ENCODE measurements at regions not wholly inside any gene's neighbourhood (a gene's known extent, or its start where the extent isn't known, plus 50 kb on each side); places are given as distances from the start of the nearest gene placed in this dataset.

DNA sequence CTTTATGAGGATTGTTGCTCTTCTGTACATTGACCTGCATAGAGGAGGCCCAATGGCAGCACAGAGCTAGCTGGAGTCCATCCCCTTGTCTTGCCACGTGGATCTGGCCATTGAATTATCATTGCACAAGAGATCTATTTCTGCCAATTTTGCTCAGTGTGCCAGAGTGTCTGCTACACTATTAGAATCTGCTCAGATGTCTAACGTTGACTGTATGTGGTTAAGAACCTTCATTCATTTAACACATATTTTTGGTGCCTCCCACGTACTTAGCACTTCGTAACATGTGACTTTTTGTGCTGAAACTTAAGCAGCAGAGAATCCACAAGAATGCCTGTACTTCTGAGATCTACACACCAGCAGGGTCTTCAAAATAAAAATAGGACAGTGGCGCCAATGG is 166.0 kb upstream of the VASH1 start:
- Histone ChIP-seq H3F3A (ENCODE audit: insufficient read depth, low read depth) (no peaks in the 10 kb centered on the region), H3K9me2 (ENCODE audit: insufficient read depth) (no peaks in the 10 kb centered on the region; the same call in 1 of the 2 replicates), H3K79me2 (ENCODE audit: low read depth) (no peaks in the 10 kb centered on the region), H4K20me1 (ENCODE audit: insufficient read depth) (no peaks in the 10 kb centered on the region), H3K9me3 (ENCODE audit: insufficient read depth, low read depth) (no peaks in the 10 kb centered on the region), H2AFZ (no peak overlapping the region), H3K4me1 (replicated peaks; ENCODE audit: insufficient read depth) (no peaks in the 10 kb centered on the region), H3K4me3 (no peak overlapping the region), H3K4me2 (no peak overlapping the region), H3K36me3 (ENCODE audit: low read depth) (no peaks in the 10 kb centered on the region), H3K27me3 (ENCODE audit: insufficient read depth, low read depth) (peaks cover 97% of the 10 kb centered on the region), H3K27ac (no peak overlapping the region)
- BruUV-seq (replicated peaks): no TSS peak
- intact Hi-C loops (cut with micrococcal nuclease; ENCODE audit: unreplicated experiment): no loop called here
- TF ChIP-seq, protein P1, sequence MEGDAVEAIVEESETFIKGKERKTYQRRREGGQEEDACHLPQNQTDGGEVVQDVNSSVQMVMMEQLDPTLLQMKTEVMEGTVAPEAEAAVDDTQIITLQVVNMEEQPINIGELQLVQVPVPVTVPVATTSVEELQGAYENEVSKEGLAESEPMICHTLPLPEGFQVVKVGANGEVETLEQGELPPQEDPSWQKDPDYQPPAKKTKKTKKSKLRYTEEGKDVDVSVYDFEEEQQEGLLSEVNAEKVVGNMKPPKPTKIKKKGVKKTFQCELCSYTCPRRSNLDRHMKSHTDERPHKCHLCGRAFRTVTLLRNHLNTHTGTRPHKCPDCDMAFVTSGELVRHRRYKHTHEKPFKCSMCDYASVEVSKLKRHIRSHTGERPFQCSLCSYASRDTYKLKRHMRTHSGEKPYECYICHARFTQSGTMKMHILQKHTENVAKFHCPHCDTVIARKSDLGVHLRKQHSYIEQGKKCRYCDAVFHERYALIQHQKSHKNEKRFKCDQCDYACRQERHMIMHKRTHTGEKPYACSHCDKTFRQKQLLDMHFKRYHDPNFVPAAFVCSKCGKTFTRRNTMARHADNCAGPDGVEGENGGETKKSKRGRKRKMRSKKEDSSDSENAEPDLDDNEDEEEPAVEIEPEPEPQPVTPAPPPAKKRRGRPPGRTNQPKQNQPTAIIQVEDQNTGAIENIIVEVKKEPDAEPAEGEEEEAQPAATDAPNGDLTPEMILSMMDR (conservative IDR thresholded peaks at IDR 0.05): no peak
- no peak for TF ChIP-seq EZH2 (IDR thresholded peaks at IDR 0.05; ENCODE audit: low read depth)
- ChIA-PET POLR2A (ENCODE audit: unreplicated experiment) (no interaction called here), CTCF (no interaction called here)
- DNase-seq: no peak

DNA sequence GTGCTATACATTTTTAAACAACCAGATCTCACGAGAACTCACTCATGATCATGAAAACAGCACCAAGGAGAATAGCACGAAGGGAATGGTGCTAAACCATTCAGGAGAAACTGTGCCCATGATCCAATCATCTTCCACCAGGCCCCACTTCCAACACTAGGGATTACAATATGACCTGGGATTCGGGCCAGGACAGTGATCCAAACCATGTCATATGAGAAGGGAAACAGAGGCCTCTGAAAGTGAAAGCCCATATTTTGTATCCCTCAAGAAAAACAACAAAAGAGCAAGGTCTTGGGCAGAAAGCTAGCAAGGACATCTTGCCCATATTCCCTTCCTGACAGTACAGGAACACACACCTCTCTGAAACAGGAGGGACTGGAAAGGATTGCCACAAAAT is 163.9 kb upstream of the VASH1 start:
- no peaks in the 10 kb centered on the region for H3F3A ChIP-seq (ENCODE audit: insufficient read depth, low read depth)
- no peak overlapping the region for H3K4me3 ChIP-seq
- no peak for DNase-seq
- H3K9me3 ChIP-seq (ENCODE audit: insufficient read depth, low read depth): no peaks in the 10 kb centered on the region
- peaks cover 3% of the 10 kb centered on the region; the same call in 1 of the 2 replicates for H4K20me1 ChIP-seq (ENCODE audit: insufficient read depth)
- TF ChIP-seq, protein P1 (conservative IDR thresholded peaks at IDR 0.05): no peak
- TF ChIP-seq EZH2 (IDR thresholded peaks at IDR 0.05; ENCODE audit: low read depth): no peak
- BruUV-seq (replicated peaks): no TSS peak
- intact Hi-C loops (cut with micrococcal nuclease; ENCODE audit: unreplicated experiment): no loop called here
- H2AFZ ChIP-seq: no peak overlapping the region
- peaks cover 95% of the 10 kb centered on the region for H3K27me3 ChIP-seq (ENCODE audit: insufficient read depth, low read depth)
- H3K4me1 ChIP-seq (replicated peaks; ENCODE audit: insufficient read depth): no peaks in the 10 kb centered on the region
- H3K4me2 ChIP-seq: no peak overlapping the region
- H3K79me2 ChIP-seq (ENCODE audit: low read depth): no peaks in the 10 kb centered on the region
- ChIA-PET CTCF (no interaction called here), POLR2A (ENCODE audit: unreplicated experiment) (interaction anchor here (0.6 kb wide), 1 partner anchor 677 kb away, joined by 3 read pairs; no protein-coding TSS in a partner anchor)
- no peak overlapping the region for H3K27ac ChIP-seq
- H3K9me2 ChIP-seq (ENCODE audit: insufficient read depth): no peaks in the 10 kb centered on the region; the same call in 1 of the 2 replicates
- H3K36me3 ChIP-seq (ENCODE audit: low read depth): no peaks in the 10 kb centered on the region

DNA sequence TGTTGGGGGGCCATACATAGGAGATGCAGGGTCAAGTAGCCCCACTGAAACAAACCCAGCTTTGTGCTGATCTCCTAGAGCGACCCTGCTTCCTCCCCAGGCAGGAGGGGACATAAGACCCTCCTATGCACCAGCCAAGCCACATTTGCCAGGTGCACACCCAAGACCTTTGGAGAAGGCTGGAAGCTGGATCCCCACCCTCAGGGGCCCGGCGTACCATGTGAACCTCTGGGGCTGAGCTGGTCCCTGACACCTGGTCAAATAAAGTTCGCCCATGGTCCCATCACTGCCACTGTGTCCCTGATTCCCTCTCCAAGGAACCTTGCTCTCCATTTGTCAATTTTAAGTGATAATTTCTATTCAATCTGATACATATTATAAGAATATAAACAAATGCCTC is 162.1 kb upstream of the VASH1 start:
- Histone ChIP-seq H3K27ac (no peak overlapping the region), H3K36me3 (ENCODE audit: low read depth) (no peaks in the 10 kb centered on the region), H3K4me3 (no peak overlapping the region), H3K4me1 (replicated peaks; ENCODE audit: insufficient read depth) (no peaks in the 10 kb centered on the region), H3F3A (ENCODE audit: insufficient read depth, low read depth) (no peaks in the 10 kb centered on the region), H2AFZ (no peak overlapping the region), H3K4me2 (no peak overlapping the region), H4K20me1 (ENCODE audit: insufficient read depth) (peaks cover 3% of the 10 kb centered on the region; the same call in 1 of the 2 replicates), H3K9me3 (ENCODE audit: insufficient read depth, low read depth) (no peaks in the 10 kb centered on the region), H3K27me3 (ENCODE audit: insufficient read depth, low read depth) (peaks cover 95% of the 10 kb centered on the region), H3K79me2 (ENCODE audit: low read depth) (no peaks in the 10 kb centered on the region), H3K9me2 (ENCODE audit: insufficient read depth) (no peaks in the 10 kb centered on the region; the same call in 1 of the 2 replicates)
- TF ChIP-seq, protein P1 (conservative IDR thresholded peaks at IDR 0.05): no peak
- no peak for TF ChIP-seq EZH2 (IDR thresholded peaks at IDR 0.05; ENCODE audit: low read depth)
- CTCF ChIA-PET: no interaction called here
- DNase-seq: no peak
- intact Hi-C loops (cut with micrococcal nuclease; ENCODE audit: unreplicated experiment): no loop called here
- BruUV-seq (replicated peaks): no TSS peak
- POLR2A ChIA-PET (ENCODE audit: unreplicated experiment): no interaction called here

All from PC-9 (cell line).